ENCODE measurements at regions not wholly inside any gene's neighbourhood (a gene's known extent, or its start where the extent isn't known, plus 50 kb on each side); places are given as distances from the start of the nearest gene placed in this dataset.

GRCh38 chr2:52929412-52929811 lies 838.2 kb upstream of the CHAC2 start:
- no peak for FAIRE-seq

- peak; percentile 71 for FAIRE-seq
Measured at GRCh38 chr2:52919673-52920072, 847.9 kb upstream of the CHAC2 start.

GRCh38 chr2:52918551-52918950 lies 849.1 kb upstream of the CHAC2 start:
- FAIRE-seq, result no peak

DNA sequence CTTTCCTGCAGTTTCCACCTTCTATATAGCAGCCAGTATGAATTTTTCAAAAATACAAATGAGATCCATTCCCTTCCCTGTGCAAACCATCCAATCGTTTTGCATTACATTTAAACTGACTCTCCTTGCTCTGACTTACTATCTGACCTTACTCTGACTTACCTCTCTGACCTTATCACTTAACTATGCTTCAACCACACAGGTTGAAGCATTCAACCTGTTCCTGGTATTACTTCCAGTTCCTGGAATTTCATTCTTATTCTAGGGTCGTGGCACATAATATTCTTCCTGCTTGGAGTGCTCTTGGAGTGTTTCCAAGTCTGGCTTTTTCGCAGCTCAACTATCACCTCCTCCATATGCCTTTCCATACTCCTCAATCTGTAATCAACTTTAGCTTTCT lies 850.6 kb upstream of the CHAC2 start:
- no peak for FAIRE-seq

- FAIRE-seq, result no peak
Measured at GRCh38 chr2:52904355-52904891, 863.2 kb upstream of the CHAC2 start.

DNA sequence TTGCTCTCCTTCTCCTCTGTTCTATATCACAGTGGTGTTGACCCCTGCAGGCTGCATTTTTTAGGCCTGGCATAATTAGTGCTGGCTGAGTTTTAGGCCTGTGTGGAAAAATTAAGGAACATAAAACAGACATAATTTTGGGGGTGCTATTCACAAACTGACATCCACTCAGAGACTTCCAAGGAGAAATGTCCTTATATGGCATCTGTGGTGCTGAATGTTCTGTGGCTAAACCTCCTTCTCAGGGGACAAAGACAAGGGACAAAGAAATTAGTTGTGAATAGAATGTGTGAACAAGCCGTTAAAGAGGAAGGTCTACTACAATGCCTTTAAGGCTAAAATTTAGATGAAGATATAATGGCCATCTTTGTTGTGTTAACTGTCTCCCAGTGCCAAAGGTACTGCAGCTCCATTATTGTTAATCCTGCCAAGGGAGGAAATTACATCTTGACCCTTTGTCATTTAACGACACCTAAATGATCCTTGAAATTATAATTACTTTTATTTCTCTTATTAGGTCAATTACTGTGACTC lies 870.0 kb upstream of the CHAC2 start:
- no peak for FAIRE-seq

DNA sequence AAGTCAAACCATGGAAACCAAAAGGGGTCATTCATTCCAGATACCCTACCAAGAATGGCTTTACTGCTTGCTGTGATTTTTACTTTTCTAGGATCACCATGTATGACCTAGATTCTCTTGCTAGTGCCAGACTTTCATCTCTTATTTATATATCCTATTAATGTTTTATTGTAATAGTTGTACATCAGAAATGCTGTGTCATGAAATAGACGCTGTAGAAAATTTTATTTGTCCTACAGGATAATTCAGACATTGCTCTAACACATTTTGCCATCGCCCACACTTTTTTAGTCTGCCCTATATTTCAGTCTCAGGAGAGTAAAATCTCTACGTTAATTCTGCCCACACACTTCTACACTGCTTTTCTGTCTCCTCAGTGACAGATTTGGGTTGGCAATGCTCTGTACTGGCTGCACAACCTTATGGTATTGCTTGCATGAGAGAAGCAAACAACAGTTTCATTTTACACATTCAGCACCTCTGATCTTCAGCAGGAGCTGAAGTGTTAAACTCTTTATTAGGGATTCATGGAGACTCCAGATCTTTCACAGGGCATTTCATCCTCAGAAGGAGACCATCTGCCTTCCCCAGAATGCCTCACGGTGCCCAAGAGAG lies 871.8 kb upstream of the CHAC2 start:
- no peak for FAIRE-seq

DNA sequence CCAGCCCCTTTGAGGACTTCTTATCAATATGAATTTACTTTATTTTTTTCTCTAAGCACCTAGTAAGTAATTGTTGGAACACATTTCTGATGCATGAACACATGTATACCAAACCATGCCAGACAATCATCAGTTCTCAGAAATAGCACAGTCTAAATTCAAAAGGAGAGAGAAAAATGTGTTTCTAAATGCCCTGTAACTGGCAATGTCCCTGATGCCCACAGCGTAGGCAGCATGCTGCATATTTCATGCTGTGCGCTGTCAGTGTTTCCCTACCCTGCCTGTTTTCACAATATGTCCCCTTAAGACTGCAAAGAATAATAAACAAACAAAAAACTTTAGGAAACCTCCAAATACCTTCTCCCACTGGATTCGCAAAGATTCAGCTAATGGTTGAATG lies 881.0 kb upstream of the CHAC2 start:
- FAIRE-seq, result no peak

DNA sequence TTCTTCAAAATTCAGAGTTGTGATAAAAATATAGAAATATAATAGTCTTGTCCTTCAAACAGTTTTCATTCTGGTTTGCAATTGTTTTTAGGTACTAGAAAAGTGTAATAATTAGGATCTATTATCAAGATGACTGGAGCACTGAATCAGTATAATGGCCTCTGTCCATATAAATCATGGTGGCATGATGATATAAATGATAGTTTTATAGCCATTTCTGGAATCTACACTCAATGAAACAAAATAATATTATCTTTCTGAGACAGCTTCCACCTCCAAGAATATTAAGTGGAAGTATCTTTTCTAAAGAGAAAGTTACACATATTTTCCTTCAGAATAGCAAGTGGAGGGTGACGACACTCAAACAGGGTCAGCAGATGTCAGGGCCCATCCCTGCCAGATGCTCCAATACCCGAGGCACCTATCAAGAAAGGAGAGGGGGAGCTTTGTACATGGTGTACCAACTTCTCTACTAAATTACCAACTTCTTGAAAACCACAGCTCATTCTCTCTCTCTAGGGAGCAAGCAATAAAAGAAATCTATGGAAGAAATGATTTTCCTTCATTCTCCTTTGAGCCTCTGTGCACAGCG lies 882.7 kb upstream of the CHAC2 start:
- no peak for FAIRE-seq

DNA sequence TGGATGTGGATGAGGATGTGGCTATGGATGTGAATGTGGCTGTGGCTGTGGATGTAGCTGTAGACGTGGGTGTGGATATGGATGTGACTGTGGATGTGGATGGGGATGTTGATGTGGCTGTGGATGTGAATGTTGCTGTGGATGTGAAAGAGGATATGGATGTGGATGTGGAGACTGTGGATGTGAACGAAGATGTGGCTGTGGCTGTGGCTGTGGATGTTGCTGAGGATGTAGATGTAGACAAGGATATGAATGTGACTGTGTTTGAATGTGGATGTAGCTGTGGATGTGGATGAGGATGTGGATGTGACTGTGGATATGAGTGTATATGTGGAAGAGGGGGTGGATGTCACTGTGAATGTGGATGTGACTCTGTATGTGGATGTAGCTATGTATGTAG lies 884.6 kb upstream of the CHAC2 start:
- no peak for FAIRE-seq

GRCh38 chr2:52881606-52882005 lies 886.0 kb upstream of the CHAC2 start:
- FAIRE-seq, result no peak

- FAIRE-seq, result no peak
Measured at GRCh38 chr2:52880872-52881271, 886.7 kb upstream of the CHAC2 start.

GRCh38 chr2:52879561-52879960 lies 888.0 kb upstream of the CHAC2 start:
- FAIRE-seq, result no peak

DNA sequence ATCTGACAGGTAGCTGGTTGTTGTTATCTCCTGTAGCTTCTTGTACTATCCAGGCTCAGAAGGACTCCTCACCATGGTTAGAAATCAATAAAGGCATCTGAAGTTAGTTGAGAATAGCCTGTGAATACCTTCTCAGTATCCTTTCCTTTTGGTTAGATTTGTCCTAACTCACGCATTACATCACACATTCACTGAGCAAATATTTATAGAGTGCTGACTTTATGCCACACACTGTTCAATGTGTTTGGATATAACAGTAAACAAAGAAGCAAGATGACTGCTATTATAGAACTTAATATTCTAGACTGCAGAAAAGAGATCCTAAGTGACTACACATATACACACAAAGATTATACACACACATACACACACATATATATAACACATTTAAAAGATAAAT lies 889.9 kb upstream of the CHAC2 start:
- no peak for FAIRE-seq

DNA sequence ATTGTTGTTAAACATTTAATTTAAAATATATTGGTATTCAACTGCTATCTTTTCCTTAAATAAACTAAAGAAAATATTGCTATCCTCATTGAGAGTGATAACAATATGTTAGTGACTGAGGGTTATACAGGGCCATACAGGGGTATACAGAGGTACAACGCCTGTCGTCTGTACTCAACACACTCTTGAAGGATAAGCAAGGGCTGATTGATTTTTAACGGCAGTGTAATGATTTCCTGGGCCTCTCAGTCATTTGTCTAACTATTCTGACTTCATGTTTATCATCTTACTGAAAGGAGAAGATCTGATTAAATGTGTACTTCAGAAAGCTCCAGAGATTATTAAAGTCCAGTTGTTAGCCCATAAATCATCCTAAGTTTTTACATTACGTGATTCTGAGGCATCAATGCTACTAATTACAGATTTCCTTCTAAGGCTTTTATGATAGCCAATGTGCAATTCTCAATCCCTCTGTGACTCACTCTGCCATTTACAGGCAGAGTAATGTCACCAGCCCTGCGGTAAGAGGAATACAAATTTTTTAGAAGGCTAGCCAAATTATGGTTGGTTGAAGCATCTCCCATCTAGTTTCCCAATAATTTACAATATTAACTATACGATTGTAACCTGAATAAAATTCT lies 893.0 kb upstream of the CHAC2 start:
- no peak for FAIRE-seq

- no peak for FAIRE-seq
Measured at GRCh38 chr2:52862801-52863200, 904.8 kb upstream of the CHAC2 start.

GRCh38 chr2:52861596-52861995 lies 906.0 kb upstream of the CHAC2 start:
- FAIRE-seq, result no peak

GRCh38 chr2:52859065-52859464 lies 908.5 kb upstream of the CHAC2 start:
- FAIRE-seq, result peak; percentile 38

DNA sequence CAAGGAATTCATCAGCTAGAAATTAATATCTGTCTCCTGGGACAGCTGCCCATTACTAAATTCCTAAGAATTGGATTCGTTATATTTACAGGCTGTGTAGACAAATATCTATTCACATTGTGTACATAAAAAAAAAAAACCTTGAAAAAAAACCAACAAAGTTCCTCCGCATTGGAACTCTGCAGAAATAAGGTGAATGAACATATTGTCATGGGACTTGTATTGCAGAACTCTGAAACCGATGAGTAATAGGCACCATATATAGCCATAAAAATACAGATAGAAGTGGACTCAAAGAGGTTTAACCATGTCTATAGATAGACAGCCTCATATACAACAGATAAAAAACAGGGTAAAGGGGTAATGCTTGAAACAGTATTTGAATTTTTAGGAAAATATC lies 909.9 kb upstream of the CHAC2 start:
- FAIRE-seq, result no peak

DNA sequence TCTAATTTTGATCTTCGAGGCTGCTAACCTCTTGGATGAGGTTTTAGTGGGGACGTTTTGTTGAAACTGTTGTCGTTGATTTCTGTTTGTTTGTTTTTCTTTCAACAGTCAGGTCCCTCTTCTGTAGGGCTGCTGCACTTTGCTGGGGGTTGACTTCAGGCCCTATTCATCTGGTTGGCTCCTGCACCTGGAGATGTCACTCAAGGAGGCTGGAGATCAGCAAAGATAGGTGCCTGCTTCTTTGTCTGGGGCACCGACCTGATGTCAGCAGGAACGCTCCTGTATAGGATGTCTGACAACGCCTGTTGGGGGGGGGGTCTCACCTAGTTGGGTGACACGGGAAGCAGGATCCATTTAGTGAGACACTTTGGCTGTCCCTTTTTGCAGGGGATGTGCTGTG lies 915.6 kb upstream of the CHAC2 start:
- FAIRE-seq, result no peak

GRCh38 chr2:52844701-52845423 lies 922.7 kb upstream of the CHAC2 start:
- FAIRE-seq, result no peak

DNA sequence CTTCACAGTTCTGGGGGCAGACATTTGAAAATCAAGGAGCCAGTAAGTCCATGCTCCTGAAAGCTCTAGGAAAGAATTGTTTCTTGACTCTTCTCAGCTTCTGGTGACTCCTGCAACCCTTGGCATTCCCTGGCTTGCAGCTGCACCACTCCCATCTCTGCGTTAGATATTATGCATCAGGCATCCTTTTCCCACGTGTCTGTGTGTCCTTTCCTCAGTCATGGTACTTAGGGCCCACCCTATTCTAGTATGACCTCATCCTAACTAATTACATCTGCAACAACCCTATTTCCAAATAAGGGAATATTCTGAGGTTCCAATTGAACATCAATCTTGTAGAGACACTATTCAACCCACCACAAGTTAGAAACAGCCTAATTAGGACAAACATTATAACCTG lies 931.7 kb upstream of the CHAC2 start:
- FAIRE-seq, result no peak

- FAIRE-seq, result no peak
Measured at GRCh38 chr2:52831216-52831615, 936.4 kb upstream of the CHAC2 start.

GRCh38 chr2:52828112-52828511 lies 939.5 kb upstream of the CHAC2 start:
- FAIRE-seq, result no peak

Measured in islet of Langerhans (tissue), 1 donor.